ENCODE measurements at regions not wholly inside any gene's neighbourhood (a gene's known extent, or its start where the extent isn't known, plus 50 kb on each side); places are given as distances from the start of the nearest gene placed in this dataset.

DNA sequence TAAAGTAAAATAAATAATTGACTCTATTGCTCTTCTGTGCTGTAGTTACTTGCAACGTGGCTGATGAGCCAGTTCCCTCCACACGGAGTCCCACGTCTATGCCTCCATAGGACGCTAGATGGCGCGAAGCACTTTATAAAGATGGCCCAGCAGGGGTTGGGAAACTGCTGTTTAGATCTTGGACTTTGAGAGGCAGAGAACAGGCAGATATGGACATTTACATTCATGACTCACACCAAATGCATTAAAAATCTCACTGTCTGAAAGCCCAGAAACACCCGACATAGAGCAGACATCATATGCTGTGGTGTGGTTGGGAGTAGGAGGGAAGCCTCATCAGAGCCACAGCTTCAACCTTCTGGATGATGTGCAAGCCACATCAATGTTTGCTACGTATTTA lies 643.1 kb upstream of the ARGLU1 start:
- TF ChIP-seq POLR2A (IDR thresholded peaks at IDR 0.05): no peak
- TF ChIP-seq, protein P1, sequence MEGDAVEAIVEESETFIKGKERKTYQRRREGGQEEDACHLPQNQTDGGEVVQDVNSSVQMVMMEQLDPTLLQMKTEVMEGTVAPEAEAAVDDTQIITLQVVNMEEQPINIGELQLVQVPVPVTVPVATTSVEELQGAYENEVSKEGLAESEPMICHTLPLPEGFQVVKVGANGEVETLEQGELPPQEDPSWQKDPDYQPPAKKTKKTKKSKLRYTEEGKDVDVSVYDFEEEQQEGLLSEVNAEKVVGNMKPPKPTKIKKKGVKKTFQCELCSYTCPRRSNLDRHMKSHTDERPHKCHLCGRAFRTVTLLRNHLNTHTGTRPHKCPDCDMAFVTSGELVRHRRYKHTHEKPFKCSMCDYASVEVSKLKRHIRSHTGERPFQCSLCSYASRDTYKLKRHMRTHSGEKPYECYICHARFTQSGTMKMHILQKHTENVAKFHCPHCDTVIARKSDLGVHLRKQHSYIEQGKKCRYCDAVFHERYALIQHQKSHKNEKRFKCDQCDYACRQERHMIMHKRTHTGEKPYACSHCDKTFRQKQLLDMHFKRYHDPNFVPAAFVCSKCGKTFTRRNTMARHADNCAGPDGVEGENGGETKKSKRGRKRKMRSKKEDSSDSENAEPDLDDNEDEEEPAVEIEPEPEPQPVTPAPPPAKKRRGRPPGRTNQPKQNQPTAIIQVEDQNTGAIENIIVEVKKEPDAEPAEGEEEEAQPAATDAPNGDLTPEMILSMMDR (IDR thresholded peaks at IDR 0.05): peak; percentile 78 to 89 (median 87)
